OCI-LY3 (cell line): ENCODE measurements at regions not wholly inside any gene's neighbourhood (a gene's known extent, or its start where the extent isn't known, plus 50 kb on each side); places are given as distances from the start of the nearest gene placed in this dataset.

Source experiments
- EZH2phosphoT487 ChIP-seq: fragments of 200-600 bp; shearing (Covaris generic); IDR thresholded peaks from 2 replicates; pipeline ENCODE4 v1.6.1; 2018; ENCODE audit warnings: antibody characterized with exemption, mixed run types, low read depth
- TF ChIP-seq, protein P1 (sequence below): fragments of 200-600, 300-600 bp; sonication (generic); IDR thresholded peaks from 2 replicates; pipeline ENCODE4 v1.5.1; 2014; ENCODE audit warnings: antibody characterized with exemption, low read length, low read depth

DNA sequence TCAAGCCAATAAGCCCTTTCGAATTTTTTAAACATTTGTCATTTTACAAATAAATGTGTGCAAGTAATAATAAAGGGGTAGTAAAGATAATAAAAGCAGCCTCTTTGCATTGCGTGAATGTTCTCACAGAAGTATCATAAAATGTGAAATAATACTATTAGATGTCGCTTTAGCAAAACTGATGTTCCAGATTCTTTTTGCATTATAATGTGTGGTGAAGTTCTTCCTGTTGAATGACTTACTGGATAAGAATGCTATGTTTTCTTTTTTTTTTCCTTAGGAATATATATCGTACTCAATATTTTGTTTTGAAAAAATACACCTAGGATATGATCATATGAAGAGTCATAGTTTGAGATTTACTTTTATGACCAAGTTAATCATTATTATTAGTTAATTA lies 85.2 kb upstream of the CDH12 start:
- TF ChIP-seq, protein P1, sequence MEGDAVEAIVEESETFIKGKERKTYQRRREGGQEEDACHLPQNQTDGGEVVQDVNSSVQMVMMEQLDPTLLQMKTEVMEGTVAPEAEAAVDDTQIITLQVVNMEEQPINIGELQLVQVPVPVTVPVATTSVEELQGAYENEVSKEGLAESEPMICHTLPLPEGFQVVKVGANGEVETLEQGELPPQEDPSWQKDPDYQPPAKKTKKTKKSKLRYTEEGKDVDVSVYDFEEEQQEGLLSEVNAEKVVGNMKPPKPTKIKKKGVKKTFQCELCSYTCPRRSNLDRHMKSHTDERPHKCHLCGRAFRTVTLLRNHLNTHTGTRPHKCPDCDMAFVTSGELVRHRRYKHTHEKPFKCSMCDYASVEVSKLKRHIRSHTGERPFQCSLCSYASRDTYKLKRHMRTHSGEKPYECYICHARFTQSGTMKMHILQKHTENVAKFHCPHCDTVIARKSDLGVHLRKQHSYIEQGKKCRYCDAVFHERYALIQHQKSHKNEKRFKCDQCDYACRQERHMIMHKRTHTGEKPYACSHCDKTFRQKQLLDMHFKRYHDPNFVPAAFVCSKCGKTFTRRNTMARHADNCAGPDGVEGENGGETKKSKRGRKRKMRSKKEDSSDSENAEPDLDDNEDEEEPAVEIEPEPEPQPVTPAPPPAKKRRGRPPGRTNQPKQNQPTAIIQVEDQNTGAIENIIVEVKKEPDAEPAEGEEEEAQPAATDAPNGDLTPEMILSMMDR, result no peak
- TF ChIP-seq EZH2phosphoT487, result no peak
